ENCODE measurements at regions not wholly inside any gene's neighbourhood (a gene's known extent, or its start where the extent isn't known, plus 50 kb on each side); places are given as distances from the start of the nearest gene placed in this dataset.

- peak; percentile 36 for DNase-seq (ENCODE audit: low read depth)
Observed at GRCh38 chr10:63708421-63708820, 187.2 kb downstream of the REEP3 start.

GRCh38 chr10:63710703-63711102 lies 189.5 kb downstream of the REEP3 start:
- no peak for DNase-seq (ENCODE audit: low read depth)

- DNase-seq (ENCODE audit: low read depth), result peak; percentile 13
Observed at GRCh38 chr10:63711361-63711760, 190.2 kb downstream of the REEP3 start.

- DNase-seq (ENCODE audit: low read depth), result peak; percentile 99
Observed at GRCh38 chr10:63711867-63712716, 190.9 kb downstream of the REEP3 start.

GRCh38 chr10:63712717-63713115 lies 191.5 kb downstream of the REEP3 start:
- no peak for DNase-seq (ENCODE audit: low read depth)

- peak; percentile 92 for DNase-seq (ENCODE audit: low read depth)
Observed at GRCh38 chr10:63713191-63714144, 192.3 kb downstream of the REEP3 start.

- DNase-seq (ENCODE audit: low read depth), result no peak
Observed at GRCh38 chr10:63716016-63716580, 194.9 kb downstream of the REEP3 start.

GRCh38 chr10:63717027-63717715 lies 196.0 kb downstream of the REEP3 start:
- no peak for DNase-seq (ENCODE audit: low read depth)

GRCh38 chr10:63718006-63718405 lies 196.8 kb downstream of the REEP3 start:
- DNase-seq (ENCODE audit: low read depth), result peak; percentile 75

GRCh38 chr10:63718421-63718820 lies 197.2 kb downstream of the REEP3 start:
- peak; percentile 74 for DNase-seq (ENCODE audit: low read depth)

- no peak for DNase-seq (ENCODE audit: low read depth)
Observed at GRCh38 chr10:63719226-63719856, 198.1 kb downstream of the REEP3 start.

GRCh38 chr10:63720072-63720537 lies 198.9 kb downstream of the REEP3 start:
- peak; percentile 42 for DNase-seq (ENCODE audit: low read depth)

GRCh38 chr10:63720676-63721075 lies 199.5 kb downstream of the REEP3 start:
- DNase-seq (ENCODE audit: low read depth), result no peak

GRCh38 chr10:63722537-63722936 lies 201.3 kb downstream of the REEP3 start:
- peak; percentile 56 for DNase-seq (ENCODE audit: low read depth)

GRCh38 chr10:63723320-63723719 lies 202.1 kb downstream of the REEP3 start:
- DNase-seq (ENCODE audit: low read depth), result no peak

- DNase-seq (ENCODE audit: low read depth), result no peak
Observed at GRCh38 chr10:63723741-63724140, 202.5 kb downstream of the REEP3 start.

- DNase-seq (ENCODE audit: low read depth), result no peak
Observed at GRCh38 chr10:63724922-63725321, 203.7 kb downstream of the REEP3 start.

GRCh38 chr10:63726867-63727266 lies 205.7 kb downstream of the REEP3 start:
- no peak for DNase-seq (ENCODE audit: low read depth)

GRCh38 chr10:63727636-63728035 lies 206.4 kb downstream of the REEP3 start:
- DNase-seq (ENCODE audit: low read depth), result no peak

GRCh38 chr10:63735305-63735704 lies 214.1 kb downstream of the REEP3 start:
- no peak for DNase-seq (ENCODE audit: low read depth)

GRCh38 chr10:63738410-63738809 lies 217.2 kb downstream of the REEP3 start:
- peak; percentile 77 for DNase-seq (ENCODE audit: low read depth)

Data from RPMI7951 (cell line).